HCT116 (cell line): ENCODE measurements at regions not wholly inside any gene's neighbourhood (a gene's known extent, or its start where the extent isn't known, plus 50 kb on each side); places are given as distances from the start of the nearest gene placed in this dataset.

Experiments used
- ATAC-seq: fragments of 200-7000 bp; cut with Tn5 transposase; 2 replicates; pipeline ENCODE4 v1.9.1; 2020; ENCODE audit warnings: mild to moderate bottlenecking, moderate library complexity
- BruUV-seq: library from RNA; stranded (reverse); fragments of 400-500 nt; replicated peaks from 2 replicates; lab custom pipeline; 2021; lab: Mats Ljungman, UMichigan
- CTCF ChIA-PET: fragments of 300-600 bp; sonication (Branson Sonifier 250); formaldehyde crosslinking; loops from one replicate; lab custom pipeline; 2021; ENCODE audit warnings: antibody characterized with exemption; lab: Charles Lee
- POLR2A ChIA-PET: fragments of 300-600, 350-600 bp; sonication (Branson Sonifier 250); formaldehyde crosslinking; loops from one replicate; lab custom pipeline; 2021; ENCODE audit warnings: antibody characterized with exemption; lab: Charles Lee
- RAD21 ChIA-PET, 2 experiments: fragments of 300-600 bp; sonication (Branson Sonifier 250); formaldehyde crosslinking; loops; one replicate each; lab custom pipeline; 2023; ENCODE audit warnings: low total read pairs in 2 of 2; ENCODE audit not compliant: uncharacterized antibody in 2 of 2, unreplicated experiment in 2 of 2, low non-redundant PET in 1 of 2; lab: Charles Lee
- DNase-seq: peaks from one replicate; pipeline ENCODE4 v3.0.0-alpha.2; 2010; ENCODE audit warnings: low read depth, low spot score
- H2AFZ ChIP-seq: fragments of 200-600 bp; shearing (Covaris generic), sonication (generic); 2 replicates; pipeline ENCODE4 v1.6.1; 2017; ENCODE audit warnings: low read depth, mixed run types, mixed read lengths, antibody characterized with exemption, low read length; ENCODE audit not compliant: poor library complexity, severe bottlenecking
- H3K27ac ChIP-seq: 2 replicates; pipeline ENCODE4 v1.5.1; 2012; ENCODE audit warnings: low read depth, low read length
- H3K27me3 ChIP-seq: fragments of 200-600 bp; sonication (generic); 2 replicates; pipeline ENCODE4 v1.6.1; 2016; ENCODE audit warnings: mixed run types, low read length, mixed read lengths; ENCODE audit not compliant: insufficient read depth
- H3K36me3 ChIP-seq, 2 experiments: fragments of 200-500 bp in 1 of 2; fragments of 200-600 bp in 1 of 2; sonication (Bioruptor generic) in 1 of 2; sonication (generic) in 1 of 2; 2 replicates each; pipeline versions ENCODE4 v1.5.1 to v1.6.1; 2014 to 2016; ENCODE audit warnings: low read length in 2 of 2, inconsistent platforms in 1 of 2, mixed read lengths in 1 of 2, mixed run types in 1 of 2; ENCODE audit not compliant: insufficient read depth in 2 of 2, control insufficient read depth in 1 of 2
- H3K4me1 ChIP-seq, 2 experiments: fragments of 200-600 bp in 1 of 2; sonication (generic) in 1 of 2; 2 replicates each; pipeline versions ENCODE4 v1.5.1 to v1.6.1; 2012 to 2017; ENCODE audit warnings: low read length in 2 of 2, inconsistent platforms in 1 of 2, mild to moderate bottlenecking in 1 of 2, mixed read lengths in 1 of 2, mixed run types in 1 of 2, moderate library complexity in 1 of 2; ENCODE audit not compliant: insufficient read depth in 2 of 2, control insufficient read depth in 1 of 2
- H3K4me2 ChIP-seq: fragments of 200-600 bp; sonication (generic); 2 replicates; pipeline ENCODE4 v1.6.1; 2017; ENCODE audit warnings: mixed run types, low read length, mixed read lengths
- H3K4me3 ChIP-seq, 2 experiments: fragments of 200-600 bp in 1 of 2; sonication (generic) in 1 of 2; replicated peaks in 1 of 2; 2 replicates each; pipeline ENCODE4 v1.5.1; 2011 to 2016; ENCODE audit warnings: low read length in 2 of 2, control low read depth in 1 of 2, low read depth in 1 of 2, mild to moderate bottlenecking in 1 of 2, mixed read lengths in 1 of 2, mixed run types in 1 of 2
- H3K79me2 ChIP-seq: fragments of 200-600 bp; sonication (generic); 2 replicates; pipeline ENCODE4 v1.6.1; 2017; ENCODE audit warnings: mild to moderate bottlenecking, mixed run types, low read length, moderate library complexity, mixed read lengths; ENCODE audit not compliant: insufficient read depth
- H3K9ac ChIP-seq: fragments of 200-600 bp; sonication (generic); 2 replicates; pipeline ENCODE4 v1.6.1; 2016; ENCODE audit warnings: low read length, mixed read lengths
- H3K9me2 ChIP-seq: fragments of 200-600 bp; sonication (generic), shearing (Covaris generic); 2 replicates; pipeline ENCODE4 v1.6.1; 2017; ENCODE audit warnings: mixed run types, mild to moderate bottlenecking, moderate library complexity; ENCODE audit not compliant: insufficient read depth
- H3K9me3 ChIP-seq, 2 experiments: fragments of 200-500 bp in 1 of 2; fragments of 200-600 bp in 1 of 2; sonication (Bioruptor generic) in 1 of 2; sonication (generic) in 1 of 2; 2 replicates each; pipeline ENCODE4 v1.6.1; 2014 to 2017; ENCODE audit warnings: low read length in 2 of 2, mixed read lengths in 2 of 2, inconsistent platforms in 1 of 2, low read depth in 1 of 2, mild to moderate bottlenecking in 1 of 2, mixed run types in 1 of 2, moderate library complexity in 1 of 2; ENCODE audit not compliant: control insufficient read depth in 1 of 2, insufficient read depth in 1 of 2
- H4K20me1 ChIP-seq: fragments of 200-600 bp; sonication (generic), shearing (Covaris generic); 2 replicates; pipeline ENCODE4 v1.6.1; 2017; ENCODE audit warnings: mixed run types, mild to moderate bottlenecking, moderate library complexity; ENCODE audit not compliant: insufficient read depth
- CBX3 ChIP-seq: IDR thresholded peaks from 2 replicates; pipeline ENCODE4 v1.6.1; 2012; ENCODE audit warnings: low read depth
- CEBPB ChIP-seq: IDR thresholded peaks from 2 replicates; pipeline ENCODE4 v1.6.1; 2012; ENCODE audit warnings: low read depth
- ELF1 ChIP-seq: IDR thresholded peaks from 2 replicates; pipeline ENCODE4 v1.6.1; 2012; ENCODE audit warnings: low read depth, borderline replicate concordance
- FOSL1 ChIP-seq: IDR thresholded peaks from 2 replicates; pipeline ENCODE4 v1.6.1; 2012; ENCODE audit warnings: low read depth
- JUND ChIP-seq: IDR thresholded peaks from 2 replicates; pipeline ENCODE4 v1.6.1; 2012
- POLR2AphosphoS5 ChIP-seq: IDR thresholded peaks from 2 replicates; pipeline ENCODE4 v1.6.1; 2011; ENCODE audit warnings: mild to moderate bottlenecking, low read depth, low read length, moderate library complexity
- SP1 ChIP-seq: IDR thresholded peaks from 2 replicates; pipeline ENCODE4 v1.6.1; 2012; ENCODE audit warnings: low read depth
- TCF7L2 ChIP-seq: IDR thresholded peaks from 2 replicates; pipeline ENCODE4 v1.7.0; 2011; ENCODE audit warnings: borderline replicate concordance, inconsistent platforms; ENCODE audit not compliant: insufficient read depth, insufficient read length; ENCODE audit errors: extremely low read depth
- YY1 ChIP-seq: IDR thresholded peaks from 2 replicates; pipeline ENCODE4 v1.6.1; 2011; ENCODE audit warnings: low read length, low read depth, moderate library complexity, mild to moderate bottlenecking; ENCODE audit not compliant: insufficient replicate concordance; ENCODE audit errors: extremely low read depth
- ZFX ChIP-seq: fragments of 450-650 bp; IDR thresholded peaks from 2 replicates; pipeline ENCODE4 v1.6.1; 2017
- intact Hi-C: fragments of 100-400 bp; cut with micrococcal nuclease; formaldehyde crosslinking; loops from 2 replicates; pipeline ENCODE4 v1.10.0; 2022
- TF ChIP-seq, protein P1 (sequence below): IDR thresholded peaks from 2 replicates; pipeline ENCODE4 v1.6.1; 2011; ENCODE audit warnings: mild to moderate bottlenecking, low read length, moderate library complexity; ENCODE audit not compliant: insufficient replicate concordance; ENCODE audit errors: extremely low read depth

GRCh38 chr7:110358028-110358427 lies 732.9 kb upstream of the LRRN3 start:
- no peaks in the 10 kb centered on the region for H3K36me3 ChIP-seq
- no peaks in the 10 kb centered on the region for H4K20me1 ChIP-seq
- H3K4me1 ChIP-seq: no peaks in the 10 kb centered on the region
- BruUV-seq: no TSS peak
- ATAC-seq: no peak
- intact Hi-C loops: no loop called here
- RAD21 ChIA-PET: no interaction called here
- no peak for DNase-seq
- H3K4me2 ChIP-seq: no peak overlapping the region
- TF ChIP-seq SP1: no peak
- no peak for TF ChIP-seq FOSL1
- no peak for TF ChIP-seq CBX3
- TF ChIP-seq, all 23 proteins: peak for 0
- H3K9ac ChIP-seq: no peak overlapping the region
- CTCF ChIA-PET: no interaction called here
- H3K27ac ChIP-seq: no peak overlapping the region
- no peaks in the 10 kb centered on the region for H3K9me2 ChIP-seq
- no peak overlapping the region for H2AFZ ChIP-seq
- H3K79me2 ChIP-seq: no peaks in the 10 kb centered on the region
- POLR2A ChIA-PET: no interaction called here
- no peak overlapping the region for H3K4me3 ChIP-seq
- no peaks in the 10 kb centered on the region for H3K9me3 ChIP-seq
- no peaks in the 10 kb centered on the region for H3K27me3 ChIP-seq

GRCh38 chr7:110371709-110372108 lies 719.2 kb upstream of the LRRN3 start:
- Histone ChIP-seq H3K9me3 (no peaks in the 10 kb centered on the region), H3K27ac (no peak overlapping the region), H2AFZ (no peak overlapping the region), H3K36me3 (no peaks in the 10 kb centered on the region), H3K4me3 (no peak overlapping the region), H4K20me1 (no peaks in the 10 kb centered on the region), H3K79me2 (no peaks in the 10 kb centered on the region), H3K27me3 (no peaks in the 10 kb centered on the region), H3K9me2 (no peaks in the 10 kb centered on the region), H3K9ac (no peak overlapping the region), H3K4me1 (no peaks in the 10 kb centered on the region), H3K4me2 (no peak overlapping the region)
- POLR2A ChIA-PET: no interaction called here
- no TSS peak for BruUV-seq
- ATAC-seq (no peak), DNase-seq (no peak)
- no peak for TF ChIP-seq JUND
- TF ChIP-seq ELF1: no peak
- CTCF ChIA-PET: no interaction called here
- RAD21 ChIA-PET: no interaction called here
- intact Hi-C loops: no loop called here

DNA sequence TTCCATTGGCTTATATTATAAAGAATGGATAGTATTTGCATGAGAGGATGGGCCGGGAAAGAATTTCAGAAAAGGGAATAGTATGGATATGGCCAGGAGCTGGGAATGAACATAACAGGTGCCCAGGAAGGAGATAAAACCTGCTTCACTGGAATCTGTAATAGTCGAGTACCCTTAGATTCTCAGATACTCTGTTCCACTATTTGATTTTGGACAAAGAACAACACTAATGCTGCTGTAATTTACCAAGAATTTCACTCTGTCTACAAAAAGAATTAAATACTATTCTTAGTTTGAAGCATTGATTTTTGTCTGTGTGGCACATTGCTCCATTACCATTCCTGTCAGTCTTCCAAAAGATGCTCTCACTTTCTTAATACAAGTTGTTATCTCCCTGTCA lies 718.2 kb upstream of the LRRN3 start:
- Histone ChIP-seq H3K4me2 (no peak overlapping the region), H2AFZ (no peak overlapping the region), H3K9me2 (no peaks in the 10 kb centered on the region), H3K9ac (no peak overlapping the region), H3K36me3 (no peaks in the 10 kb centered on the region), H4K20me1 (no peaks in the 10 kb centered on the region), H3K79me2 (no peaks in the 10 kb centered on the region), H3K4me1 (no peaks in the 10 kb centered on the region), H3K27ac (no peak overlapping the region), H3K9me3 (no peaks in the 10 kb centered on the region), H3K27me3 (no peaks in the 10 kb centered on the region), H3K4me3 (no peak overlapping the region)
- no TSS peak for BruUV-seq
- ChIA-PET POLR2A (no interaction called here), RAD21 (no interaction called here), CTCF (no interaction called here)
- intact Hi-C loops: no loop called here
- DNase-seq (no peak), ATAC-seq (no peak)
- TF ChIP-seq SP1 (no peak), CEBPB (no peak), ZFX (no peak), FOSL1 (no peak), ELF1 (no peak), POLR2AphosphoS5 (no peak), YY1 (no peak), TCF7L2 (no peak)
- TF ChIP-seq, protein P1, sequence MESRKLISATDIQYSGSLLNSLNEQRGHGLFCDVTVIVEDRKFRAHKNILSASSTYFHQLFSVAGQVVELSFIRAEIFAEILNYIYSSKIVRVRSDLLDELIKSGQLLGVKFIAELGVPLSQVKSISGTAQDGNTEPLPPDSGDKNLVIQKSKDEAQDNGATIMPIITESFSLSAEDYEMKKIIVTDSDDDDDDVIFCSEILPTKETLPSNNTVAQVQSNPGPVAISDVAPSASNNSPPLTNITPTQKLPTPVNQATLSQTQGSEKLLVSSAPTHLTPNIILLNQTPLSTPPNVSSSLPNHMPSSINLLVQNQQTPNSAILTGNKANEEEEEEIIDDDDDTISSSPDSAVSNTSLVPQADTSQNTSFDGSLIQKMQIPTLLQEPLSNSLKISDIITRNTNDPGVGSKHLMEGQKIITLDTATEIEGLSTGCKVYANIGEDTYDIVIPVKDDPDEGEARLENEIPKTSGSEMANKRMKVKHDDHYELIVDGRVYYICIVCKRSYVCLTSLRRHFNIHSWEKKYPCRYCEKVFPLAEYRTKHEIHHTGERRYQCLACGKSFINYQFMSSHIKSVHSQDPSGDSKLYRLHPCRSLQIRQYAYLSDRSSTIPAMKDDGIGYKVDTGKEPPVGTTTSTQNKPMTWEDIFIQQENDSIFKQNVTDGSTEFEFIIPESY: no peak
